Stomach (tissue), 4 donors: ENCODE measurements at regions not wholly inside any gene's neighbourhood (a gene's known extent, or its start where the extent isn't known, plus 50 kb on each side); places are given as distances from the start of the nearest gene placed in this dataset.
"Not testable (repeated sequence)": the region's sequence is repeated elsewhere in the genome, so short reads cannot be mapped to it uniquely, and the experiment has no call there.

Source experiments
- POLR2A ChIP-seq, 4 donors: fragments of 450-650 bp; IDR thresholded peaks; one replicate each; pipeline ENCODE4 v1.6.1; 2016; ENCODE audit warnings: antibody characterized with exemption in 4 of 4, control low read depth in 2 of 4, mild to moderate bottlenecking in 1 of 4, moderate library complexity in 1 of 4
- POLR2AphosphoS5 ChIP-seq, 3 donors: sonication (generic); formaldehyde crosslinking; IDR thresholded peaks; one replicate each; pipeline ENCODE4 v1.6.1; 2016; ENCODE audit warnings: antibody characterized with exemption in 3 of 3
- TF ChIP-seq, protein P1 (sequence below), 7 experiments: fragments of 450-650 bp in 4 of 7; fragments of 200-600 bp in 3 of 7; sonication (generic) in 3 of 7; IDR thresholded peaks; one replicate each; pipeline ENCODE4 v1.5.1; 2016 to 2019; ENCODE audit warnings: antibody characterized with exemption in 7 of 7, control low read depth in 2 of 7, mild to moderate bottlenecking in 1 of 7

DNA sequence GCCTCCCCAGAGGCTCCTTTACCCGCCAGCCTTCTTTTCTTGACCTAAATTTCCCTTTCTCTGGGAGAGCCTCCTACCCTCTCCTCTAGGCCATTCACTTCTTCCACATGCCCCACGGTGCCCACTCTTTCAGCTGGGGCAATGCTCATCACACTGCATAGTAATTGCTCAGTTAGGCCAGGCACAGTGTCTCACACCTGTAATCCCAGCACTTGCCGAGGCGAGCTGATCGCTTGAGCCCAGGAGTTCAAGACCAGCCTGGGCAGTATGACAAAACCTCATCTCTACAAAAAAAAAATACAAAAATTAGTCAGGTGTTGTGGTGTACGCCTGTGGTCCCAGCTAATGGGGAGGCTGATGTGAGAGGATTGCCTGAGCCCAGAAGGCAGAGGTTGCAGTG, 1956.7 kb downstream of the FOXD4L5 start:
- TF ChIP-seq, protein P1, sequence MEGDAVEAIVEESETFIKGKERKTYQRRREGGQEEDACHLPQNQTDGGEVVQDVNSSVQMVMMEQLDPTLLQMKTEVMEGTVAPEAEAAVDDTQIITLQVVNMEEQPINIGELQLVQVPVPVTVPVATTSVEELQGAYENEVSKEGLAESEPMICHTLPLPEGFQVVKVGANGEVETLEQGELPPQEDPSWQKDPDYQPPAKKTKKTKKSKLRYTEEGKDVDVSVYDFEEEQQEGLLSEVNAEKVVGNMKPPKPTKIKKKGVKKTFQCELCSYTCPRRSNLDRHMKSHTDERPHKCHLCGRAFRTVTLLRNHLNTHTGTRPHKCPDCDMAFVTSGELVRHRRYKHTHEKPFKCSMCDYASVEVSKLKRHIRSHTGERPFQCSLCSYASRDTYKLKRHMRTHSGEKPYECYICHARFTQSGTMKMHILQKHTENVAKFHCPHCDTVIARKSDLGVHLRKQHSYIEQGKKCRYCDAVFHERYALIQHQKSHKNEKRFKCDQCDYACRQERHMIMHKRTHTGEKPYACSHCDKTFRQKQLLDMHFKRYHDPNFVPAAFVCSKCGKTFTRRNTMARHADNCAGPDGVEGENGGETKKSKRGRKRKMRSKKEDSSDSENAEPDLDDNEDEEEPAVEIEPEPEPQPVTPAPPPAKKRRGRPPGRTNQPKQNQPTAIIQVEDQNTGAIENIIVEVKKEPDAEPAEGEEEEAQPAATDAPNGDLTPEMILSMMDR (IDR thresholded peaks at IDR 0.05) = not testable (repeated sequence)
- not testable (repeated sequence) for TF ChIP-seq POLR2A, POLR2AphosphoS5 (IDR thresholded peaks at IDR 0.05)
